ENCODE measurements at regions not wholly inside any gene's neighbourhood (a gene's known extent, or its start where the extent isn't known, plus 50 kb on each side); places are given as distances from the start of the nearest gene placed in this dataset.

DNA sequence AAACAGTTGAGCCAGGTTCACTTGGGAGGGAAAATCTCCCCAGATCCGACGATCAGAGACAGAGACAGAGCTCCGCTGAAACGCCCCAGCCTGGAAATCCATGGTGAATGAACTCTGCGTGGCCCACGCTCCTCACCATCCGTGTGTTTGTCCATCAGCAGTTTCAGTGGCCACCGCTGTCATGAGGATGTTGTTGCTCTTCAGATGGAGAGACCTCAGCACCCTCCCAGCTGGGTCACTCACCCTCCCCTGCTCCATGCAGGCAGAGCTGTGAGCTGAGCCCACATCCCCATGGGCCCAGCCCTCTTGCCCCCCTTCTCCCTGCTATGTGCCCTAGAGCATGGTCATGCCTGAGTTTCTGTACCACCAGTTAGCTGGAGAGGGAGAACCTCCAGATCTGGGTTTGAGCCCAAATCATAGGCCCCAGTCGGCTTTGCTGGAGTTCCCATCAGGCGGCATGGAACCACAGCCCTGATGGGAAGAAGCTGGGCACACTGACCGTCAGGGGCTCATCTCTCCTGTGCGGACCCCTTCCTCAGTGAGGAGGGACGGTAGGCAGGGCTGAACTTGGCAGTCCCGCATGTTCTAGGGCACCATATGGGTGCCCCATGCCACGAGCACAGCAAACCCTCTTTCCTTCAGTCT lies 154.4 kb upstream of the COL5A1 start:
- DNase-seq (ENCODE audit: extremely low spot score in 2 of 2) = no peak
- Histone ChIP-seq H3K27me3 (no peaks in the 10 kb centered on the region), H3K4me3 (no peak overlapping the region), H3K4me1 (peaks cover 6% of the 10 kb centered on the region), H3K36me3 (no peaks in the 10 kb centered on the region), H3K9me3 (no peaks in the 10 kb centered on the region), H3K27ac (no peak overlapping the region)
- intact Hi-C loops (cut with DNase I) = no loop called here
- TF ChIP-seq, protein P1, sequence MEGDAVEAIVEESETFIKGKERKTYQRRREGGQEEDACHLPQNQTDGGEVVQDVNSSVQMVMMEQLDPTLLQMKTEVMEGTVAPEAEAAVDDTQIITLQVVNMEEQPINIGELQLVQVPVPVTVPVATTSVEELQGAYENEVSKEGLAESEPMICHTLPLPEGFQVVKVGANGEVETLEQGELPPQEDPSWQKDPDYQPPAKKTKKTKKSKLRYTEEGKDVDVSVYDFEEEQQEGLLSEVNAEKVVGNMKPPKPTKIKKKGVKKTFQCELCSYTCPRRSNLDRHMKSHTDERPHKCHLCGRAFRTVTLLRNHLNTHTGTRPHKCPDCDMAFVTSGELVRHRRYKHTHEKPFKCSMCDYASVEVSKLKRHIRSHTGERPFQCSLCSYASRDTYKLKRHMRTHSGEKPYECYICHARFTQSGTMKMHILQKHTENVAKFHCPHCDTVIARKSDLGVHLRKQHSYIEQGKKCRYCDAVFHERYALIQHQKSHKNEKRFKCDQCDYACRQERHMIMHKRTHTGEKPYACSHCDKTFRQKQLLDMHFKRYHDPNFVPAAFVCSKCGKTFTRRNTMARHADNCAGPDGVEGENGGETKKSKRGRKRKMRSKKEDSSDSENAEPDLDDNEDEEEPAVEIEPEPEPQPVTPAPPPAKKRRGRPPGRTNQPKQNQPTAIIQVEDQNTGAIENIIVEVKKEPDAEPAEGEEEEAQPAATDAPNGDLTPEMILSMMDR (IDR thresholded peaks at IDR 0.05) = no peak
- no peak for TF ChIP-seq POLR2A (IDR thresholded peaks at IDR 0.05)
- TF ChIP-seq POLR2AphosphoS5 (IDR thresholded peaks at IDR 0.05; ENCODE audit: insufficient read depth in 1 of 2, low read depth in 1 of 2) = no peak

DNA sequence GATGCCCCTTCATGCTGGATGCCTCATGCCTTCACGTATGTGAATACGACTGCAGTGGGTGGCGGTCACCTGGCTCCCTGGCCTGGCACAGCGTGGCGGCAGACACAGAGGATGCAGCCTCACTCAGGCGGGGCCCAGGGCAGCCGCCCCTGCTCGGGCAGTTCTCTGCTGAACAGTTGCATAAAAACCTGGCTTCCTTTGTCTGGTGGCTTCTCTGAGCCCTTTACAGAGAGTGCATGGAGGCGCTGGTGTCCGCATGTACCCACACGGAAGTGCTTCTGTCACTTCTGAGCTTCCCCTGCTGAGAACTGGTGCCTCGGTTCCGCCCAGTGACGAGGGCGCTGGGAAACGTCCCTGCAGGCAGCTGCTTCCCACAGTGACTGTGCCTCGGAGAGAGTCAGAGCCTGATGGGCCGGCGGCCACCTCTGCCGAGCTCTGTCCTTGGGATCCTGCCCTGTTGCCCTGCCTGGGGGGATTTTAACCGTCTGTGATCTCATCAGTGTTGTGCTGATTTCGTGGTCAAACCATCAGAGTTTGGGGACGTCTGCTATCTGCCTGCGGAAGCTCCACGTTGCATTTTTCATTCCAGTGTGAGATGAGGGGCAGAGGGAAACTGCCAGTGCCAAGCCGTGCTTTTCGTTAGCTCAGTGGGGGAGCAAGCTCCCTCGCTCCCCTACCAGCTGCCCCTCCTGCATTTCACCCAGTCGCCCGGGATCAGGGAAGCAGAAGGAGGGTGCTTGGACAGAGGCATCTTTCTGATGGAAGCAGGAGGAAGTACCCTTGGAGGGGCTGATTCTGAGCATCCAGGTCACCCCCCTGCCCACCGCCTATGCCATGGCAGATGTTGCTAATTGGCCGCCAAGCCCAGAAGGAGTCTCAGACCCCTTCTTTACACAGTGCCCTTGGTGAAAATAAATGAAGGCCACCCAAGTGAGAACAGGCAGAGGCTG lies 153.0 kb upstream of the COL5A1 start:
- Histone ChIP-seq H3K27me3 (no peaks in the 10 kb centered on the region), H3K27ac (no peak overlapping the region), H3K4me1 (peaks cover 16% of the 10 kb centered on the region), H3K4me3 (no peak overlapping the region), H3K36me3 (no peaks in the 10 kb centered on the region), H3K9me3 (no peaks in the 10 kb centered on the region)
- no peak for DNase-seq (ENCODE audit: extremely low spot score in 2 of 2)
- TF ChIP-seq POLR2A (IDR thresholded peaks at IDR 0.05) (no peak), POLR2AphosphoS5 (IDR thresholded peaks at IDR 0.05; ENCODE audit: insufficient read depth in 1 of 2, low read depth in 1 of 2) (peak in 1 of 2 donors; percentile 41)
- TF ChIP-seq, protein P1 (IDR thresholded peaks at IDR 0.05) = no peak
- intact Hi-C loops (cut with DNase I) = no loop called here

DNA sequence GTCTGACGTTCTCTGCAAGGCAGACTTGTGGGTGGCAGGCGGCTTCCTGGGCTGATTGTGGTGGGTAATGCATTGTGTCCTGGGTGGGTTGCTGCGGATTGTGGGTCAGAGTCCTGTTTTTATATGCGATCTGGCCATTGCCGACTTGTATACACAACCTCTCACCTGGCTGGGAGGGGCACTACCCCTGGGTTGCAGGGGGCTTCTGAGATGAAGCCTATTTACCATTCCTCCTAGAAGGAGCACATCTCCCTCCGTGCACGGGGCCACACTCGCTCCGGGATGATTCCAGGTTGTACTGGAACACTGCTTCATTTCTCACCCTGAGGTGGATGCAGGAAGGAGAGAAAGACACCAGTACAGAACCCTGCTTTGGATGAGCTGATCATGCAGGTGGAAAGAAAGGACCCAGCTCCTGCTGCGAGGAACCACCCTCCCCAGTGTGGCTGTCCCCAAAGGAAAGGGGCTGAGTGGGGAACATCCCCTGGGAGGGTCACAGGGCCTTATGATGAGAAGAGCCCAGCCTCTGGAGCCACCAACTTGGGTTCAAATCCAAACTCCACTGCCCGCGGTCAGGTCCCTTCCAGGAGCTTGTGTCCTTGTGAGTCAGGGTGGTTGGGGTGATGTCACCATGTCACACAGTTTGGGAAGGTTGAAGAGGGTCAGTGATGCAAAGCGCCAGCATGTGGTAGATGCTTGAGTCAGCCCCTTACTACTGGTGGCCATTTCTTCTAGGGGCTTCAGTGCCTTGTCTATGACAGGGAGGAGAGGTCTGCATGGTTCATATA lies 151.8 kb upstream of the COL5A1 start:
- DNase-seq (ENCODE audit: extremely low spot score in 2 of 2) = no peak
- intact Hi-C loops (cut with DNase I) = no loop called here
- TF ChIP-seq, protein P1 (IDR thresholded peaks at IDR 0.05) = no peak

DNA sequence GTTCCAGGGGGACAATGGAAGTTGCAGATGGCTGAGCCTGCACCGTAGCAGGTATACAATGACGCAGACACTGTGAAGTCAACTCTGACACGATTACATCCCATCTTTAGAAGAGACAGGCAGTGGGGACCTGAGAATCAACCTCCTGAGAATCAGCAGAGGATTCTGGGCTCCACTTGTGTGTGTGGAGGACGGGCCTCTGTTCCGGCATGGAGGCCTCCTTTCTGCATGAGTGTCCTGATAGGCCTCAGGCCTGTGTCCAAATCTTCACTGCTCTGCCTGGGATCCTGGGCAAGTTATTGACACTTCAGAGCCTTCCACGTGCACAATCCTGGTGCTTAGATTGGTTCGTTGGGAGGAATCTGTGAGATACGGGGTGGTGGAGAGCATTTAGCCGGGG lies 151.2 kb upstream of the COL5A1 start:
- H3K4me3 ChIP-seq = no peak overlapping the region
- no peak for DNase-seq (ENCODE audit: extremely low spot score in 2 of 2)
- H3K36me3 ChIP-seq = no peaks in the 10 kb centered on the region
- no peaks in the 10 kb centered on the region for H3K9me3 ChIP-seq
- TF ChIP-seq POLR2AphosphoS5 (IDR thresholded peaks at IDR 0.05; ENCODE audit: insufficient read depth in 1 of 2, low read depth in 1 of 2) (no peak), POLR2A (IDR thresholded peaks at IDR 0.05) (no peak)
- TF ChIP-seq, protein P1 (IDR thresholded peaks at IDR 0.05) = no peak
- H3K27ac ChIP-seq = no peak overlapping the region
- intact Hi-C loops (cut with DNase I) = no loop called here
- H3K4me1 ChIP-seq = peaks cover 16% of the 10 kb centered on the region
- no peaks in the 10 kb centered on the region for H3K27me3 ChIP-seq

More for the DNA sequence above, 151.8 kb upstream of the COL5A1 start:
- Histone ChIP-seq H3K4me3 (no peak overlapping the region), H3K27ac (no peak overlapping the region), H3K27me3 (no peaks in the 10 kb centered on the region), H3K36me3 (no peaks in the 10 kb centered on the region), H3K9me3 (no peaks in the 10 kb centered on the region), H3K4me1 (peaks cover 16% of the 10 kb centered on the region)

Measured in vagina (tissue), 2 donors.